ENCODE measurements at regions not wholly inside any gene's neighbourhood (a gene's known extent, or its start where the extent isn't known, plus 50 kb on each side); places are given as distances from the start of the nearest gene placed in this dataset.
"Not testable (repeated sequence)": the region's sequence is repeated elsewhere in the genome, so short reads cannot be mapped to it uniquely, and the experiment has no call there.

DNA sequence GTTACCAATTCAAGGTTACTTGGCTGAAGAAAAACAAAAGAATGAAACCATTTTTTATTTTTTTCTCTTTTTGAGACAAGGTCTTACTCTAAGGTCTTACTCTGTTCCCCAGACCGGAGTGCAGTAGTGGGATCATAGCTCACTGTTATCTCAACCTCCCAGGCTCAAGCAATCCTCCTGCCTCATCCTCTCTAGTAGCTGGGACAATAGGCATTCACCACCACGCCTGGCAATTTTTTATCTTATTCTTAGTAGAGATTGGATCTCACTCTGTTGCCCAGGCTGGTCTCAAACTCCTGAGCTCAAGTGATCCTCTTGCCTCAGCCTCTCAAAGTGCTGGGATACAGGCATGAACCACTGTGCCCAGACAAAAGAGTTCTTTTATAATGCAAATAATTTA is 3732.0 kb upstream of the OR11H1 start:
- not testable (repeated sequence) for ATAC-seq (ENCODE audit: low FRiP score); DNase-seq (ENCODE audit: low spot score)

- DNase-seq (ENCODE audit: low spot score); ATAC-seq (ENCODE audit: low FRiP score): not testable (repeated sequence)
Observed at GRCh38 chr22:11815481-11815880, 3712.5 kb upstream of the OR11H1 start.

- DNase-seq (ENCODE audit: low spot score); ATAC-seq (ENCODE audit: low FRiP score): not testable (repeated sequence)
Observed at GRCh38 chr22:11818845-11819244, 3709.1 kb upstream of the OR11H1 start.

- not testable (repeated sequence) for ATAC-seq (ENCODE audit: low FRiP score); DNase-seq (ENCODE audit: low spot score)
Observed at GRCh38 chr22:11822326-11822725, 3705.7 kb upstream of the OR11H1 start.

GRCh38 chr22:11825009-11825408 is 3703.0 kb upstream of the OR11H1 start:
- DNase-seq (ENCODE audit: low spot score); ATAC-seq (ENCODE audit: low FRiP score): not testable (repeated sequence)

DNA sequence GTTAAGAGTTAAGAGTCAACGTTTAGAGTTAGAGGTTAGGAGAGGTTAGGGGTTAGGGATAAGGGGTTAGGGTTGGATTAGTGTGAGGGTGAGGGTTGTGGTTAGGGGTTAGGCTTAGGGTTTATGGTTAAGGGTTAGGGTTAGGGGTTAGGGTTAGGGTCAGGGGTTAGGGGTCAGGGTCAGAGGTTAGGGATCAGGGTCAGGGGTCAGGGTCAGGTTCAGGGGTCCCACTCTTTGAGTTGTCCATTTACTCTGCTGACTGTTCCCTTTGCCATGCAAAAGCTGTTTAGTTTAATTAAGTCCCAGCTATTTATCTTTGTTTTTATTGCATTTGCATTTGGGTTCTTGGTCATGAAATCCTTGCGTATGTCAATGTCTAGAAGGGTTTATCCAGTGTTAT is 3702.0 kb upstream of the OR11H1 start:
- DNase-seq (ENCODE audit: low spot score) = not testable (repeated sequence)

GRCh38 chr22:11829426-11829825 is 3698.6 kb upstream of the OR11H1 start:
- not testable (repeated sequence) for ATAC-seq (ENCODE audit: low FRiP score)
- peak; percentile 19 for DNase-seq (ENCODE audit: low spot score)

More for the DNA sequence above, 3702.0 kb upstream of the OR11H1 start:
- ATAC-seq (ENCODE audit: low FRiP score) = not testable (repeated sequence)

Data from omental fat pad (tissue), 1 donor.